ENCODE measurements at regions not wholly inside any gene's neighbourhood (a gene's known extent, or its start where the extent isn't known, plus 50 kb on each side); places are given as distances from the start of the nearest gene placed in this dataset.

- TF ChIP-seq CTCF (IDR thresholded peaks at IDR 0.05; ENCODE audit: insufficient read depth, low read length) = no peak
- no peak for TF ChIP-seq POLR2AphosphoS5 (IDR thresholded peaks at IDR 0.05; ENCODE audit: low read depth)
- TF ChIP-seq REST (IDR thresholded peaks at IDR 0.05; ENCODE audit: insufficient replicate concordance, low read depth) = no peak
- no peak for TF ChIP-seq GABPA (IDR thresholded peaks at IDR 0.05; ENCODE audit: low read depth)
- no peak for TF ChIP-seq SPI1 (IDR thresholded peaks at IDR 0.05; ENCODE audit: borderline replicate concordance, low read depth)
These were observed 421.2 kb downstream of the TRAM1L1 start for GRCh38 chr4:116664198-116664597.

All from HL-60 (cell line).